Mesodermal cell (in vitro differentiated cells): ENCODE measurements at regions not wholly inside any gene's neighbourhood (a gene's known extent, or its start where the extent isn't known, plus 50 kb on each side); places are given as distances from the start of the nearest gene placed in this dataset.
"Not testable (repeated sequence)": the region's sequence is repeated elsewhere in the genome, so short reads cannot be mapped to it uniquely, and the experiment has no call there.

Experiments used
- H3K27ac ChIP-seq: 2 replicates; pipeline ENCODE4 v1.7.0; 2013; ENCODE audit warnings: mild to moderate bottlenecking, low read depth, low read length, moderate library complexity; ENCODE audit not compliant: severe bottlenecking
- H3K36me3 ChIP-seq: 2 replicates; pipeline ENCODE4 v1.7.1; 2013; ENCODE audit warnings: mild to moderate bottlenecking, low read length, moderate library complexity; ENCODE audit not compliant: control insufficient read depth, insufficient read depth
- H3K4me1 ChIP-seq: one replicate; pipeline ENCODE4 v1.7.1; 2013; ENCODE audit warnings: mild to moderate bottlenecking, low read length; ENCODE audit not compliant: insufficient read depth, control insufficient read depth, poor library complexity, severe bottlenecking
- H3K4me3 ChIP-seq: 2 replicates; pipeline ENCODE4 v1.7.0; 2013; ENCODE audit warnings: low read length, control low read depth, mild to moderate bottlenecking; ENCODE audit not compliant: insufficient read depth, poor library complexity, severe bottlenecking; ENCODE audit errors: extremely low read depth
- H3K9me3 ChIP-seq: 2 replicates; pipeline ENCODE4 v1.7.1; 2013; ENCODE audit warnings: mild to moderate bottlenecking, low read length, moderate library complexity; ENCODE audit not compliant: control insufficient read depth
- WGBS, 2 experiments: methylation state at CpG; one replicate each; pipeline ENCODE4 v1.1.5; 2013; ENCODE audit warnings: missing lambda C conversion rate in 2 of 2; ENCODE audit not compliant: insufficient coverage in 2 of 2; 5-methylcytosine and 5-hydroxymethylcytosine counted together

DNA sequence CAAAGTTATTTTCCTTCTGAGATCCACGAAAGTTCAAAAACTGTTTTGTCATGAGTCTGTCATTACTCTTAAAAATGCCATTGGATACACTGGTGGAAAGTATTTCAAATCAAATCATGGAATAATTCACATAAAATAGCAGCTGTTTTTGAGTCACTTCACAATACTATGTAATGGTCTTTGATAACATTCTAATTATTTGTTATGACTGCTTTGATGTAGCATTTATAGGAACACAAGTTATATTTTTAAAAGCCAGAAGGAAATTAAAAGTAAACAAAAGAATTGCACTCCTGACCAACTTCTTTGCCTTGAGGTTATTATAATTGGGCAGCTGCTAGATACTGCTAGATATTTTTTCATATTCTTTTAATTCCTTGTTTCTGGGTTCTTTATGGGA is 473.2 kb downstream of the CCER1 start:
- WGBS, 2 experiments = 60% methylated on average over 1 of the region's 1 CpG; no CpG with 5 or more reads in 1 of the 2 experiments
- Histone ChIP-seq H3K27ac (no peak overlapping the region), H3K9me3 (no peaks in the 10 kb centered on the region), H3K4me3 (no peak overlapping the region), H3K4me1 (no peaks in the 10 kb centered on the region), H3K36me3 (no peaks in the 10 kb centered on the region)

DNA sequence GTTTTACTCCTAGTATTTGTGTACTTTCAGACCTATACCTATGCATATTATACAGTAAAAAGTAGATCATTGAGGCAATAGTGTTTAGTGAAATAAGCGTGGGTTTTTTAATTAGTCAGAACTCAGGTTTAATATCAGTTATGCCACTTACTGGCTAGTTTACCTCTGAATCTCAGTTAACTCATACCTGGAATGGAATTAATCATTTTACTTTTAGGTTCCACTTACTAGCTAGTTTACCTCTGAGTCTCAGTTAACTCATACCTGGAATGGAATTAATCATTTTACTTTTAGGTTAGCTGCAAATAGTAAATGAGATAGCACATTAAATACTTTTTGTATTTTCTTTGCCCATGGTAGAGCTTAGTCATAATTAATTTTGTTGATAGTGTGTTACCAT is 475.7 kb downstream of the CCER1 start:
- Histone ChIP-seq H3K27ac (no peak overlapping the region), H3K9me3 (no peaks in the 10 kb centered on the region), H3K36me3 (no peaks in the 10 kb centered on the region), H3K4me3 (no peak overlapping the region), H3K4me1 (no peaks in the 10 kb centered on the region)
- WGBS, 2 experiments = no CpG with 5 or more reads among the region's 1 CpG

DNA sequence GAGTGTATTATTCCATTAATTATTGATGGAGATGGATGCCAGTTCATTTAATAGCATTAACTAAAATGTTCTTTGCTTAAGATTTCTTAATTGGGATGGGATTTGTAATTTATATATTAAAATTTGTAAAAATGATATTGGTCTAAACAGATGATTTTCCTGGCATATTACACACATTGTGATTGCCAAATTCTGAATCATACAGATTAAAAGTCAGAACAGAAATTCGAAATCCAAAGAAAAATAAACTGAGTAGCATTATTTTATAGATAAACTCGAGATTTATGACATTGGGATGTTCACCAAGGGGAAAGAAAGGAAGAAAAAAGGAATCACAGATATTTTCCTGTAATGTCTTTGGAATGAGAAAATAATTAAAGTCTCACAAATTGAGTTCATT is 481.1 kb downstream of the CCER1 start:
- no peaks in the 10 kb centered on the region for H3K4me1 ChIP-seq
- H3K4me3 ChIP-seq = no peak overlapping the region
- WGBS, 2 experiments = no CpG with 5 or more reads among the region's 2 CpGs

GRCh38 chr12:90460681-90461080 is 494.3 kb downstream of the CCER1 start:
- Histone ChIP-seq H3K9me3 (no peaks in the 10 kb centered on the region), H3K4me3 (no peak overlapping the region), H3K4me1 (no peaks in the 10 kb centered on the region), H3K27ac (no peak overlapping the region), H3K36me3 (no peaks in the 10 kb centered on the region)
- WGBS, 2 experiments = no CpG with 5 or more reads among the region's 1 CpG

More for the DNA sequence above, 481.1 kb downstream of the CCER1 start:
- Histone ChIP-seq H3K36me3 (no peaks in the 10 kb centered on the region), H3K9me3 (no peaks in the 10 kb centered on the region), H3K27ac (no peak overlapping the region)

DNA sequence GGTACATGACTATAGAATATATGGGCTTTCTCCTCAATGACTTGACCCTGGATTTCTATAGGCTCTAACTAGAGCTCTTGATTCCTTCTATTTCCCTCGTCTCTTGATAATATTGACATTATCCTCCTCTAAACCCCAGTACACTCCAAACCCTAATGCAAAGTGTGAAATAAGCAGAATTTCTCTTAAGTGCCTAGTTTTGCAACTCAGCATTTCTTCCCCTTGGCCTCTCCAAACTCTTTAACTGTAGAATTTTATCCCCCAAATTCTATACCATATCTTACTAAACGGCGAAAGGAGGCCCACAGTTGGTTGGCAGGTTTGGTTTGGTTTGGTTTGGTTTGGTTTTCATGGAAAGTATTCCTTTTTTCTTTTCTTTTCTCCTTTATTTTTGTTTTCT is 498.7 kb downstream of the CCER1 start:
- 100% methylated on average over 1 of the region's 3 CpGs; no CpG with 5 or more reads in 1 of the 2 experiments for WGBS, 2 experiments
- Histone ChIP-seq H3K4me1 (no peaks in the 10 kb centered on the region), H3K36me3 (no peaks in the 10 kb centered on the region), H3K4me3 (no peak overlapping the region), H3K9me3 (no peaks in the 10 kb centered on the region), H3K27ac (no peak overlapping the region)

DNA sequence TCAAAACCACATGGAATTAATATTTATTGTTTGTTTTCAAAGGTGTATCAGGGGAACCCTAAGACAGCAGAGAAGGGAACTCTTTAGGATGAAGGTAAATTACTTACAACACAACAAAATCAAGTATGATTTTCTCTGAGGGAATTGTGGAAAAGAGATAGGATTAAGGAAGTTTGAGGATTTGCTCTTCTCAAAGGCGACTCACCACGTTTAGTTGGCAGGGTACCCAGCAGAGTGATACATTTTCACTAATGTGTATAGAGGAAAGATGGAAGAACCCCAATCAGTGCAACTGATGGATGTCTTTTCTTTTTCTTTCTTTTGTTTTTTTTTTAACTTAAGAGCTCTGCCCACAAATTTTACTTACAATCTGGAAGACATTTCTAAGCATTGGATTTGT is 499.2 kb downstream of the CCER1 start:
- Histone ChIP-seq H3K4me3 (no peak overlapping the region), H3K4me1 (no peaks in the 10 kb centered on the region)
- no CpG with 5 or more reads among the region's 2 CpGs for WGBS, 2 experiments

DNA sequence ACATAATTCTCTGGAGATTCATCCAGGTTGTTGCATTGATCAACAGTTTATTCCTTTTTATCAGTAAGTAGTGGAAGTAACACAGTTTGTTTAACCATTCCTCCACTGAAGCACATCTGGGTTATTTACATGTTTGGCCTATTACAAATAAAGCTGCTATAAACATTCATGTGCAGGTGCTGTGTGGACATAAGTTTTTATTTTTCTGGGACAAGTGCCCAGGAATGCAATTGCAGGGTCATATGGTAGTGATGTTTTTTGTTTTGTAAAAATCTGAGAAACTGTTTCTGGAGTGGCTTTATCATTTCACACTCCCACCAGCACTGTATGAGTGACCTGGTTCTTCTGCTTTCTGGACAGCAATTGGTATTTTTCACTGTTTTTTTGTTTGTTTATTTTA is 505.4 kb downstream of the CCER1 start:
- no peaks in the 10 kb centered on the region for H3K36me3 ChIP-seq
- H3K9me3 ChIP-seq = no peaks in the 10 kb centered on the region
- no peak overlapping the region for H3K4me3 ChIP-seq
- H3K4me1 ChIP-seq = no peaks in the 10 kb centered on the region
- no peak overlapping the region for H3K27ac ChIP-seq

More for the DNA sequence above, 499.2 kb downstream of the CCER1 start:
- no peaks in the 10 kb centered on the region for H3K9me3 ChIP-seq
- no peak overlapping the region for H3K27ac ChIP-seq
- no peaks in the 10 kb centered on the region for H3K36me3 ChIP-seq

GRCh38 chr12:90443466-90443865 is 511.5 kb downstream of the CCER1 start:
- peaks cover 16% of the 10 kb centered on the region for H3K9me3 ChIP-seq
- H3K4me3 ChIP-seq, H3K4me1 ChIP-seq, H3K27ac ChIP-seq, H3K36me3 ChIP-seq: not testable (repeated sequence)
- 85 to 93% methylated on average over 3 of the region's 7 CpGs for WGBS, 2 experiments

GRCh38 chr12:90441431-90441830 is 513.5 kb downstream of the CCER1 start:
- Histone ChIP-seq H3K27ac (no peak overlapping the region), H3K36me3 (no peaks in the 10 kb centered on the region), H3K9me3 (peaks cover 16% of the 10 kb centered on the region), H3K4me1 (no peaks in the 10 kb centered on the region), H3K4me3 (no peak overlapping the region)
- no CpG with 5 or more reads among the region's 1 CpG for WGBS, 2 experiments

DNA sequence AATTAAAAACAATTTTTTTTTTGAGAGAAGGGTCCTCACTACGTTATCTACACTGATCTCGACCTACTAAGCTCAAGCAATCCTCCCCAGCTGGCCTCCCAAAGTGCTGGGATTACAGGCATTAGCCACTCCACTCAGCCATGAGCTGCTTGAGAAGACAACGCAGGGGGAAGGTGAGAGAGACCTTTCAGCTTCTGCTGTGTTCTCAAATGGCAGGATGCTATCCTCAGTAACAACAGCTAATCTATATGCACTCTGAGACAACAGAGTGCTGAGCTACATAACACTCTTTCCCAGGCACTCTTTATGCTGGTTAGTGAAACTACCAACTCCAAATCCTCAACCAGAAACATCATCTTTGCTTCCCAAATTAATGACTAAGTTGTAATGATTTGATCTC is 526.1 kb downstream of the CCER1 start:
- 52 to 70% methylated on average over 2 to 3 of the region's 3 CpGs for WGBS, 2 experiments
- no peaks in the 10 kb centered on the region for H3K4me1 ChIP-seq
- H3K9me3 ChIP-seq = no peaks in the 10 kb centered on the region
- no peaks in the 10 kb centered on the region for H3K36me3 ChIP-seq
- no peak overlapping the region for H3K27ac ChIP-seq
- H3K4me3 ChIP-seq = no peak overlapping the region

- no peaks in the 10 kb centered on the region for H3K4me1 ChIP-seq
- H3K4me3 ChIP-seq = no peak overlapping the region
- no peaks in the 10 kb centered on the region for H3K36me3 ChIP-seq
- H3K27ac ChIP-seq = no peak overlapping the region
- H3K9me3 ChIP-seq = no peaks in the 10 kb centered on the region
- 80 to 100% methylated on average over 1 of the region's 1 CpG for WGBS, 2 experiments
Observed at GRCh38 chr12:90428465-90428864, 526.5 kb downstream of the CCER1 start.

- no CpG with 5 or more reads among the region's 2 CpGs for WGBS, 2 experiments
- Histone ChIP-seq H3K27ac (no peak overlapping the region), H3K9me3 (no peaks in the 10 kb centered on the region), H3K4me1 (no peaks in the 10 kb centered on the region), H3K4me3 (no peak overlapping the region), H3K36me3 (no peaks in the 10 kb centered on the region)
Observed at GRCh38 chr12:90423965-90424364, 531.0 kb downstream of the CCER1 start.
